Tibial nerve (tissue), 3 donors: ENCODE measurements at regions not wholly inside any gene's neighbourhood (a gene's known extent, or its start where the extent isn't known, plus 50 kb on each side); places are given as distances from the start of the nearest gene placed in this dataset.

ENCODE experiments used
- CTCF ChIP-seq, 5 experiments: fragments of 200-600 bp in 3 of 5; fragments of 450-650 bp in 2 of 5; sonication (generic) in 3 of 5; IDR thresholded peaks; one replicate each; pipeline ENCODE4 v1.5.1; 2016 to 2019; ENCODE audit warnings: antibody characterized with exemption in 5 of 5, mild to moderate bottlenecking in 3 of 5, moderate library complexity in 2 of 5
- POLR2A ChIP-seq, 2 donors: fragments of 450-650 bp; IDR thresholded peaks; one replicate each; pipeline ENCODE4 v1.6.1; 2017; ENCODE audit warnings: antibody characterized with exemption in 2 of 2, mild to moderate bottlenecking in 2 of 2, moderate library complexity in 2 of 2

- TF ChIP-seq CTCF (IDR thresholded peaks at IDR 0.05), result no peak
- TF ChIP-seq POLR2A (IDR thresholded peaks at IDR 0.05), result no peak
These were observed 144.8 kb downstream of the NUAK1 start for GRCh38 chr12:105993766-105994555.
